GM23338 (cell line): ENCODE measurements at regions not wholly inside any gene's neighbourhood (a gene's known extent, or its start where the extent isn't known, plus 50 kb on each side); places are given as distances from the start of the nearest gene placed in this dataset.

Experiments
- ATAC-seq: fragments of 200-7000 bp; cut with Tn5 transposase; 3 replicates; pipeline ENCODE4 v1.9.1; 2020
- DNase-seq: peaks from one replicate; pipeline ENCODE4 v3.0.0-alpha.2; 2015; ENCODE audit warnings: low spot score
- H2AFZ ChIP-seq: fragments of 200-600 bp; sonication (generic); 2 replicates; pipeline ENCODE4 v1.8.0; 2016; ENCODE audit warnings: antibody characterized with exemption, mild to moderate bottlenecking, moderate library complexity
- H3F3A ChIP-seq: fragments of 200-600 bp; sonication (generic); replicated peaks from 2 replicates; pipeline ENCODE4 v1.8.0; 2017; ENCODE audit warnings: antibody characterized with exemption, mixed run types, low read depth
- H3K27ac ChIP-seq: fragments of 200-600 bp; sonication (generic); 2 replicates; pipeline ENCODE4 v1.6.1; 2016; ENCODE audit warnings: low read depth
- H3K27me3 ChIP-seq: fragments of 200-600 bp; sonication (generic); 2 replicates; pipeline ENCODE4 v1.8.0; 2016; ENCODE audit warnings: mild to moderate bottlenecking, mixed run types, moderate library complexity; ENCODE audit not compliant: insufficient read depth
- H3K36me3 ChIP-seq: fragments of 200-600 bp; sonication (generic); 2 replicates; pipeline ENCODE4 v1.8.0; 2016; ENCODE audit warnings: mild to moderate bottlenecking; ENCODE audit not compliant: insufficient read depth
- H3K4me1 ChIP-seq: fragments of 200-600 bp; sonication (generic); 2 replicates; pipeline ENCODE4 v1.8.0; 2016; ENCODE audit warnings: mild to moderate bottlenecking, moderate library complexity; ENCODE audit not compliant: insufficient read depth
- H3K4me2 ChIP-seq: fragments of 200-600 bp; sonication (generic); 2 replicates; pipeline ENCODE4 v1.7.1; 2017; ENCODE audit warnings: mixed run types
- H3K4me3 ChIP-seq: fragments of 200-600 bp; sonication (generic); 2 replicates; pipeline ENCODE4 v1.6.1; 2016; ENCODE audit warnings: mixed run types
- H3K79me2 ChIP-seq: fragments of 200-600 bp; sonication (generic); replicated peaks from 2 replicates; pipeline ENCODE4 v1.8.0; 2017; ENCODE audit warnings: mild to moderate bottlenecking; ENCODE audit not compliant: insufficient read depth
- H3K9me2 ChIP-seq: fragments of 200-600 bp; sonication (generic); 2 replicates; pipeline ENCODE4 v1.8.0; 2017; ENCODE audit not compliant: insufficient read depth
- H4K20me1 ChIP-seq: fragments of 200-600 bp; sonication (generic); replicated peaks from 2 replicates; pipeline ENCODE4 v1.8.0; 2017; ENCODE audit warnings: mild to moderate bottlenecking; ENCODE audit not compliant: insufficient read depth
- H3K27ac Mint-ChIP-seq: 2 replicates; pipeline ENCODE4 v1.8.0; 2020; ENCODE audit warnings: inconsistent platforms, mild to moderate bottlenecking, moderate library complexity, mixed read lengths
- H3K27me3 Mint-ChIP-seq: 3 replicates; pipeline ENCODE4 v1.8.0; 2022; ENCODE audit warnings: low read depth, mild to moderate bottlenecking, moderate library complexity, mixed read lengths, inconsistent platforms; ENCODE audit not compliant: insufficient read depth, poor library complexity
- H3K36me3 Mint-ChIP-seq: 3 replicates; pipeline ENCODE4 v1.8.0; 2021; ENCODE audit warnings: low read depth, mild to moderate bottlenecking, inconsistent platforms, moderate library complexity, mixed read lengths
- H3K4me1 Mint-ChIP-seq: 3 replicates; pipeline ENCODE4 v1.8.0; 2020; ENCODE audit warnings: mild to moderate bottlenecking, inconsistent platforms, mixed read lengths
- H3K4me3 Mint-ChIP-seq: 3 replicates; pipeline ENCODE4 v1.8.0; 2021; ENCODE audit warnings: moderate library complexity, mild to moderate bottlenecking, inconsistent platforms, mixed read lengths
- H3K9me3 Mint-ChIP-seq: 3 replicates; pipeline ENCODE4 v1.8.0; 2020; ENCODE audit warnings: moderate library complexity, mild to moderate bottlenecking, inconsistent platforms, mixed read lengths
- CREB1 ChIP-seq: fragments of 250-450 bp; sonication (Bioruptor Pico); IDR thresholded peaks from 2 replicates; pipeline ENCODE4 v1.5.0; 2020; ENCODE audit warnings: low read depth, mild to moderate bottlenecking, moderate library complexity
- EZH2phosphoT487 ChIP-seq: fragments of 200-600 bp; sonication (generic); IDR thresholded peaks from one replicate; pipeline ENCODE4 v1.8.1; 2018; ENCODE audit warnings: antibody characterized with exemption; ENCODE audit not compliant: unreplicated experiment
- POLR2AphosphoS5 ChIP-seq: IDR thresholded peaks from 2 replicates; pipeline ENCODE4 v1.6.1; 2016; ENCODE audit warnings: antibody characterized with exemption, low read depth
- STAT1 ChIP-seq: IDR thresholded peaks from one replicate; pipeline ENCODE4 v1.6.1; 2016; ENCODE audit warnings: antibody characterized with exemption; ENCODE audit not compliant: unreplicated experiment
- TF ChIP-seq, protein P1 (sequence below): fragments of 250-450 bp; sonication (Bioruptor Pico); IDR thresholded peaks from 2 replicates; pipeline ENCODE4 v1.5.0; 2020; ENCODE audit warnings: mild to moderate bottlenecking, moderate library complexity
- TF ChIP-seq, protein P2 (sequence below): IDR thresholded peaks from one replicate; pipeline ENCODE4 v1.6.1; 2018; ENCODE audit warnings: antibody characterized with exemption; ENCODE audit not compliant: unreplicated experiment
- TF ChIP-seq, protein P3 (sequence below): IDR thresholded peaks from 2 replicates; pipeline ENCODE4 v1.6.1; 2016; ENCODE audit warnings: antibody characterized with exemption

DNA sequence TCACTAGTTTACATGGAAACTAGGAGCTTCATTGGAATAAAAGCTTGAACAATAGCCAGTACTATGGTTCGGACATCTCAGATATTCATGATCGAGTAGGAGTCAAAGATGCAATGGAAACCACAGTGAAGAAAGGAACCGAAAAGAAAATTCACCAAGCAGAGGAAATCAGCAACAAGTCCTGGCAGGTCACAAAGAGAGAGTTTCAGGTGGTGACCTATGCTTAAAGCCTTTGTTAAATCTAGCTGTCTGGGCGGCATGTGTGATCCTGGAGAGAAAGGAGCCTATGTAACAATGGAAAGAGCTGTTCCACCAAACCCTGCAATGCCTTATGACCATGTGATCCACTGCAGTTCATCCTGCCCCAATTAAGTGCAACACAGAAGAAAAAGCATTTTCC is 68.9 kb upstream of the POU2AF2 start (continued):
- TF ChIP-seq, protein P1, sequence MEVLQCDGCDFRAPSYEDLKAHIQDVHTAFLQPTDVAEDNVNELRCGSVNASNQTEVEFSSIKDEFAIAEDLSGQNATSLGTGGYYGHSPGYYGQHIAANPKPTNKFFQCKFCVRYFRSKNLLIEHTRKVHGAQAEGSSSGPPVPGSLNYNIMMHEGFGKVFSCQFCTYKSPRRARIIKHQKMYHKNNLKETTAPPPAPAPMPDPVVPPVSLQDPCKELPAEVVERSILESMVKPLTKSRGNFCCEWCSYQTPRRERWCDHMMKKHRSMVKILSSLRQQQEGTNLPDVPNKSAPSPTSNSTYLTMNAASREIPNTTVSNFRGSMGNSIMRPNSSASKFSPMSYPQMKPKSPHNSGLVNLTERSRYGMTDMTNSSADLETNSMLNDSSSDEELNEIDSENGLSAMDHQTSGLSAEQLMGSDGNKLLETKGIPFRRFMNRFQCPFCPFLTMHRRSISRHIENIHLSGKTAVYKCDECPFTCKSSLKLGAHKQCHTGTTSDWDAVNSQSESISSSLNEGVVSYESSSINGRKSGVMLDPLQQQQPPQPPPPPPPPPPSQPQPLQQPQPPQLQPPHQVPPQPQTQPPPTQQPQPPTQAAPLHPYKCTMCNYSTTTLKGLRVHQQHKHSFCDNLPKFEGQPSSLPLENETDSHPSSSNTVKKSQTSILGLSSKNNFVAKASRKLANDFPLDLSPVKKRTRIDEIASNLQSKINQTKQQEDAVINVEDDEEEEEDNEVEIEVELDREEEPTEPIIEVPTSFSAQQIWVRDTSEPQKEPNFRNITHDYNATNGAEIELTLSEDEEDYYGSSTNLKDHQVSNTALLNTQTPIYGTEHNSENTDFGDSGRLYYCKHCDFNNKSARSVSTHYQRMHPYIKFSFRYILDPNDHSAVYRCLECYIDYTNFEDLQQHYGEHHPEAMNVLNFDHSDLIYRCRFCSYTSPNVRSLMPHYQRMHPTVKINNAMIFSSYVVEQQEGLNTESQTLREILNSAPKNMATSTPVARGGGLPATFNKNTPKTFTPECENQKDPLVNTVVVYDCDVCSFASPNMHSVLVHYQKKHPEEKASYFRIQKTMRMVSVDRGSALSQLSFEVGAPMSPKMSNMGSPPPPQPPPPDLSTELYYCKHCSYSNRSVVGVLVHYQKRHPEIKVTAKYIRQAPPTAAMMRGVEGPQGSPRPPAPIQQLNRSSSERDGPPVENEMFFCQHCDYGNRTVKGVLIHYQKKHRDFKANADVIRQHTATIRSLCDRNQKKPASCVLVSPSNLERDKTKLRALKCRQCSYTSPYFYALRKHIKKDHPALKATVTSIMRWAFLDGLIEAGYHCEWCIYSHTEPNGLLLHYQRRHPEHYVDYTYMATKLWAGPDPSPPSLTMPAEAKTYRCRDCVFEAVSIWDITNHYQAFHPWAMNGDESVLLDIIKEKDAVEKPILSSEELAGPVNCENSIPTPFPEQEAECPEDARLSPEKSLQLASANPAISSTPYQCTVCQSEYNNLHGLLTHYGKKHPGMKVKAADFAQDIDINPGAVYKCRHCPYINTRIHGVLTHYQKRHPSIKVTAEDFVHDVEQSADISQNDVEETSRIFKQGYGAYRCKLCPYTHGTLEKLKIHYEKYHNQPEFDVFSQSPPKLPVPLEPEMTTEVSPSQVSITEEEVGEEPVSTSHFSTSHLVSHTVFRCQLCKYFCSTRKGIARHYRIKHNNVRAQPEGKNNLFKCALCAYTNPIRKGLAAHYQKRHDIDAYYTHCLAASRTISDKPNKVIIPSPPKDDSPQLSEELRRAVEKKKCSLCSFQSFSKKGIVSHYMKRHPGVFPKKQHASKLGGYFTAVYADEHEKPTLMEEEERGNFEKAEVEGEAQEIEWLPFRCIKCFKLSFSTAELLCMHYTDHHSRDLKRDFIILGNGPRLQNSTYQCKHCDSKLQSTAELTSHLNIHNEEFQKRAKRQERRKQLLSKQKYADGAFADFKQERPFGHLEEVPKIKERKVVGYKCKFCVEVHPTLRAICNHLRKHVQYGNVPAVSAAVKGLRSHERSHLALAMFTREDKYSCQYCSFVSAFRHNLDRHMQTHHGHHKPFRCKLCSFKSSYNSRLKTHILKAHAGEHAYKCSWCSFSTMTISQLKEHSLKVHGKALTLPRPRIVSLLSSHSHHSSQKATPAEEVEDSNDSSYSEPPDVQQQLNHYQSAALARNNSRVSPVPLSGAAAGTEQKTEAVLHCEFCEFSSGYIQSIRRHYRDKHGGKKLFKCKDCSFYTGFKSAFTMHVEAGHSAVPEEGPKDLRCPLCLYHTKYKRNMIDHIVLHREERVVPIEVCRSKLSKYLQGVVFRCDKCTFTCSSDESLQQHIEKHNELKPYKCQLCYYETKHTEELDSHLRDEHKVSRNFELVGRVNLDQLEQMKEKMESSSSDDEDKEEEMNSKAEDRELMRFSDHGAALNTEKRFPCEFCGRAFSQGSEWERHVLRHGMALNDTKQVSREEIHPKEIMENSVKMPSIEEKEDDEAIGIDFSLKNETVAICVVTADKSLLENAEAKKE, result no peak
- TF ChIP-seq EZH2phosphoT487 (no peak), POLR2AphosphoS5 (no peak)

DNA sequence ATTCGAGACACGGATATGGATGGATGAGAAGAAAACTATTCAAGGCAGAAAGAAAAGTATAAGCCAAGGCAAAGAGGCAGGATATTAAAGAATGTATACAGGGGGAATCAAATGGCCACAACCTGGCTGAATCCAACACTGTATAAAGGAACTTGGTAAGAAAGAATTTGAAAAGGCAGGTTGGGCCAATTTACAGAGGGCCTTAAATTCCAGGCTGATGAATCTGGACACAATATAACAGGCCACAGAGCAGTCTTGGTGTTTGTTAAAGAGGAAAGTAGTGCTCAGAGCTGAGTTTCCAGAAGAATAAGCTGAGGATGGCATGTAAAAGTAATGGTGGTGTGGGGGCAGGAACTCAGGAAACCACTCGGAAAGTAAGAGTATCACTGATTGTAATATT is 72.3 kb upstream of the POU2AF2 start:
- no peaks in the 10 kb centered on the region for H3K36me3 ChIP-seq
- TF ChIP-seq POLR2AphosphoS5, result no peak
- TF ChIP-seq, protein P2, sequence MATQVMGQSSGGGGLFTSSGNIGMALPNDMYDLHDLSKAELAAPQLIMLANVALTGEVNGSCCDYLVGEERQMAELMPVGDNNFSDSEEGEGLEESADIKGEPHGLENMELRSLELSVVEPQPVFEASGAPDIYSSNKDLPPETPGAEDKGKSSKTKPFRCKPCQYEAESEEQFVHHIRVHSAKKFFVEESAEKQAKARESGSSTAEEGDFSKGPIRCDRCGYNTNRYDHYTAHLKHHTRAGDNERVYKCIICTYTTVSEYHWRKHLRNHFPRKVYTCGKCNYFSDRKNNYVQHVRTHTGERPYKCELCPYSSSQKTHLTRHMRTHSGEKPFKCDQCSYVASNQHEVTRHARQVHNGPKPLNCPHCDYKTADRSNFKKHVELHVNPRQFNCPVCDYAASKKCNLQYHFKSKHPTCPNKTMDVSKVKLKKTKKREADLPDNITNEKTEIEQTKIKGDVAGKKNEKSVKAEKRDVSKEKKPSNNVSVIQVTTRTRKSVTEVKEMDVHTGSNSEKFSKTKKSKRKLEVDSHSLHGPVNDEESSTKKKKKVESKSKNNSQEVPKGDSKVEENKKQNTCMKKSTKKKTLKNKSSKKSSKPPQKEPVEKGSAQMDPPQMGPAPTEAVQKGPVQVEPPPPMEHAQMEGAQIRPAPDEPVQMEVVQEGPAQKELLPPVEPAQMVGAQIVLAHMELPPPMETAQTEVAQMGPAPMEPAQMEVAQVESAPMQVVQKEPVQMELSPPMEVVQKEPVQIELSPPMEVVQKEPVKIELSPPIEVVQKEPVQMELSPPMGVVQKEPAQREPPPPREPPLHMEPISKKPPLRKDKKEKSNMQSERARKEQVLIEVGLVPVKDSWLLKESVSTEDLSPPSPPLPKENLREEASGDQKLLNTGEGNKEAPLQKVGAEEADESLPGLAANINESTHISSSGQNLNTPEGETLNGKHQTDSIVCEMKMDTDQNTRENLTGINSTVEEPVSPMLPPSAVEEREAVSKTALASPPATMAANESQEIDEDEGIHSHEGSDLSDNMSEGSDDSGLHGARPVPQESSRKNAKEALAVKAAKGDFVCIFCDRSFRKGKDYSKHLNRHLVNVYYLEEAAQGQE, result no peak
- TF ChIP-seq, protein P3, sequence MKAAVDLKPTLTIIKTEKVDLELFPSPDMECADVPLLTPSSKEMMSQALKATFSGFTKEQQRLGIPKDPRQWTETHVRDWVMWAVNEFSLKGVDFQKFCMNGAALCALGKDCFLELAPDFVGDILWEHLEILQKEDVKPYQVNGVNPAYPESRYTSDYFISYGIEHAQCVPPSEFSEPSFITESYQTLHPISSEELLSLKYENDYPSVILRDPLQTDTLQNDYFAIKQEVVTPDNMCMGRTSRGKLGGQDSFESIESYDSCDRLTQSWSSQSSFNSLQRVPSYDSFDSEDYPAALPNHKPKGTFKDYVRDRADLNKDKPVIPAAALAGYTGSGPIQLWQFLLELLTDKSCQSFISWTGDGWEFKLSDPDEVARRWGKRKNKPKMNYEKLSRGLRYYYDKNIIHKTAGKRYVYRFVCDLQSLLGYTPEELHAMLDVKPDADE, result no peak
- TF ChIP-seq CREB1 (CRISPR knock-in tag), result no peak
- no peak for TF ChIP-seq EZH2phosphoT487
- TF ChIP-seq STAT1, result no peak
- H4K20me1 ChIP-seq, result no peaks in the 10 kb centered on the region
- H3K9me2 ChIP-seq, result no peaks in the 10 kb centered on the region
- no peaks in the 10 kb centered on the region for H3K79me2 ChIP-seq
- no peaks in the 10 kb centered on the region for H3K4me1 ChIP-seq
- H3K4me3 ChIP-seq, result no peak overlapping the region
- no peak overlapping the region for H2AFZ ChIP-seq
- no peak overlapping the region for H3K4me2 ChIP-seq
- Mint-ChIP-seq H3K36me3 (no peaks in the 10 kb centered on the region), H3K4me3 (no peak overlapping the region), H3K27me3 (no peaks in the 10 kb centered on the region), H3K9me3 (no peaks in the 10 kb centered on the region), H3K4me1 (no peaks in the 10 kb centered on the region), H3K27ac (no peak overlapping the region)
- H3K27me3 ChIP-seq, result no peaks in the 10 kb centered on the region
- H3F3A ChIP-seq, result no peaks in the 10 kb centered on the region
- H3K27ac ChIP-seq, result no peak overlapping the region
- DNase-seq (no peak), ATAC-seq (no peak)
